NCI-H1694 treated with DMSO at 0.1 percent for 48 hours (cell line): ENCODE measurements at regions not wholly inside any gene's neighbourhood (a gene's known extent, or its start where the extent isn't known, plus 50 kb on each side); places are given as distances from the start of the nearest gene placed in this dataset.
"Not testable (repeated sequence)": the region's sequence is repeated elsewhere in the genome, so short reads cannot be mapped to it uniquely, and the experiment has no call there.

Experiments
- DNase-seq: peaks from one replicate; lab custom pipeline; 2025; lab: John Stamatoyannopoulos, UW

DNA sequence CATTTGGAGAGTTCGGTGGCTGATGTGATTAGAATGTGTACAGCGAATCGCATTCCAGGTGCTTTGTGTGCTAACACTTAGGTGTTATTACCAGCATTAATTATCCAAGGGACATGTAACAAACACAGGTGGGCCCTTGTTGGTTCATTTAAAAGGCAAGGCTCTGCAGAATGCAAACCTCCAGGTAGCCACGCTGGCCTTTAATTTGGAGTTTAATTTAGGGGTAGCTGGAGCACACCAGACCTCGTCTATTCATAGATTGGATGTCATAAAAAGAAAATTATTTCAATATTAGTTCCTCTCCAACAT, 191.1 kb downstream of the MAT2B start:
- no peak for DNase-seq

DNA sequence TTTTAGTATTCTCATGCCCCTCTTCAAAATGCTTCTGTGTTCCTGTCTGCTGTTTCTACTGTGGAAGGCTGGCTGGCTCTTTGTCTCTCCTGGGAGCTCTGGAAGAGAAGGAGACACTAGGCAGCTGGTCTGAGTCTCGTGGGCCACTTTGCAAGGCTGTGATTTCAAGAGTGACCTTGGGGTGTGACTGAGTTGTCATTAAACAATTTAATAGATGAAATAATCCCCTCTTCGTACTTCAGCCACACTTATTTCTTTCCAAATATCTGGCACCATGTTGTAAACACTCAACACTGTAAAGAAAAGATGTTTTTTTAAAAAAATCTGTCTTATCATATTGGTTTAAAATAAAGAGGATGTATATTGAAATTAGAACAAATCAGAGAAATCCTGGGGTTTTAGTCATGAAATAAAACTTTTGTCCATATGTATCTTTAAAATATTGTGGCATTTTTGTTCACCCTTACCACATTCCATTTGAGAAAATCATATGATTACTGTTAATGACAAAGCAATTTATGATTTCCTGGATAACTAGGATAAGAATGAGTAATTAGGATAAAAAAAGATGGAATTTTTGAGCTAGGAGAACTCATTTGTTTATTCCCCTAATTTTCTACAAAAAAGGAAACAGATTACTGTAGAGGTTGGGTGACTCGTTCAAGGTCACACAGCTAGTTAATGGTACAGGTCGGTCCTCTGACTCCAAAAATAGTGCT, 200.8 kb downstream of the MAT2B start:
- DNase-seq = no peak

DNA sequence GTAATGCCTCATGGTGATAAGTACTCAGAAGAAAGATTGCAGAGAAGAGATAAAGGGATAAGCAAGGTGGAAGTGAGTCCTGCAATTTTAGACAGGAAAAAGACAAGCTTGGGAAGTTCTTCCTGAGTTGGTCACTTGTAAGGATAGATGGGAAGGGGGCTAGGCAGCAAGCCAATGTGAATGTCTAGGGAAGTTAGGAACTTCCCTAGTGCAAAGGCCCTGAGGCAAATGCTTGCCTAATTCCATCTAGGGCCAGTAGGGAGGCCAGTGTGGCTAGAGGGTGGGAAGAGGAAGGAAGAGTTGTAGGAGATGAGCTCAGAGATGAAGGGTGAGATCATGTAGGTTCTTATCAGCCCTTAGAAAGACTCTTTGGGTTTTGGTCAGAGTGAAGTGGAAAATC, 206.6 kb downstream of the MAT2B start:
- DNase-seq = no peak

DNA sequence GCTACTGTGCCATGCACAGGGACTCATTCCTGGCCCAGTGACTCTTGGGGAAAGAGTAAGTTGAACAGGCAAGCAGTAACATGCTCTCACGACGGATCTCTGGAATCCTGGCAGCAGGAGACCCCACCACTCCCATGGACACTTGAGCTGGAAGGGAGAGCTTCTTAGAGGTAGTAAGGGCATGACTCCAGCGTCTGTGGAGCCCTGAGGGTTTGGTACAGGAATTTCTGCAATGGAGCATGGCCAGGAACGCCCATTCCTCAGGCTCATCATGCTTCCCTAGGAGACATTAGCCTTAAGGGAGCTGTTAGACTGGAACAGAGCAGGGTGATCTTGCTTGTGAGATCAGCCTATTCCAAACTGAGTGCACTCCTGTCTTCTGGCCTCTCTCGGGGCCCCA, 212.9 kb downstream of the MAT2B start:
- DNase-seq = no peak

DNA sequence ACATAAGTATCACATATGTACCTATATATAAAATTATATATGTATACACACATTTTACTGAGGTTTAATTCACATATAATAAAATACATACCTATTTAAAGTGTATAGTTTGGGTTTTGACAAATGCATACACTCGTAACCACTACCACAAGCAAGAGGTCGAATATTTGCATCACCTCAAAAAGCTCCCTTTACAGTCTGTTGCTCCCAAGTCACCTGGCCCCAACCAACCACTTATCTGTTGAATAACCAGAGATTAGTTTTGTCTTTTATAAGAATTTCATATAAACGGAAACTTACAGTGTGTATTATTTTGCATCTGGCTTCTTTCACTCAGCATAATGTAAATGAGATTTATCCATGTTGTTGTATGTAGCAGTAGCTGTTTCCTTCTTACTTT, 218.9 kb downstream of the MAT2B start:
- no peak for DNase-seq

DNA sequence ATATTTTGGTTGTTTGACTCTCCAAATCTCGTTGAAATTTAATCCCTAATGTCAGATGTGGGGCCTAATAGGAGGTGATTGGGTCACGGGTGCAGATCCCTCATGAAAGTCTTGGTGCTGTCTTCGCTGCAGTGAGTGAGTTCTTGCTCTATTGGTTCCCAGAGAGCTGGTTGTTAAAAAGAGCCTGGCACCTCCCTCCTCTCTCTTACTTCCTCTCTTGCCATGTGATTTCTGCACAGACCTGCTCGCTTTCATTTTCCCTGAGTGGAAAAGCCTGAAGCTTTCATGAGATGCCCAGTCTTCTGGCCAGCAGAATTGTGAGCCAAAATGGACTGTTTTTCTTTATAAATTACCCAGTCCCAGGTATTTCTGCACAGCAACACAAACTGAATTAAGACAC, 221.6 kb downstream of the MAT2B start:
- DNase-seq = no peak

DNA sequence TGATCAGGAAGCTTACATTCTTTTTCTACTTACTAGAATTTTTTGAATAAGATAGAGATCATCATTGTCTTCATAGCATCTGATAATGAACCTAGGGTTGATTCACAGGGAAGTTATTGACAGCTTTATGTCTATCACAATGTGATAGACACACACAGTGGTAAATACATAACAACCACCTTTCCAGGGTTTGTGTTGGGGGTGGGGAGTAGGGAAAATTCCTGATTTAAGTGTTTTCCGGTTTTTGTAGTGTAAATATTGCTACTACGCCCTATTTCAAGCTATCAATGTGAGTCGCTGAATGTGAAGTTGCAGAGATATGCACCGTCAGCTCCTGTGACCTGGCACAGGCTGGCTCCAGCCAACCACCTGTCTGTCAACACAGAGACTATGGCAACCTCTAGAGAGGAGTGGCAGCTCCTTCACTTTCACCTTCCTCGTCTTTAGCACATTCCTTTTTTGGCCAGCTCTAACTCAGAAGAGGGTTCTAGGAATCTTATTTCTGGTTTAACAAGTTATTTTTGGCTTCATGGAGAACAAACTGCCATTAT, 224.9 kb downstream of the MAT2B start:
- DNase-seq = no peak

DNA sequence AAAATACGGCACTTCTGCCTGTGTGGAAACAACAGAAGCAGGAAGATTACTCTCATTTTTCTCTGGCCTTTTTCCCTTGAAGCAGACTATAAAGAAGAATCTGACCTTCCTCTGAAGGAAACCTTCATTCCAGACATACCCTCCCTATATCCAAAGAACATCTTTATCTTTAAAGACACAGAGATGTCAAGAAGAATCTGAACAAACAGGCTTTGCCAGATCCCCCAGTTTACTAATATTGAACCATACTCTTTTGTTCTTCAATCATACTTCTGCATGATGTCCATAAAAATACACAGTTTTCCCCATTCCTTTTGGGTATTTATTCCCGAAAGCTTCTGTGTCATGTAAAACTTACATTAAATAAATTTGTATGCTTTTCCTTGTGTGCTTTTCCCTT, 225.8 kb downstream of the MAT2B start:
- no peak for DNase-seq

DNA sequence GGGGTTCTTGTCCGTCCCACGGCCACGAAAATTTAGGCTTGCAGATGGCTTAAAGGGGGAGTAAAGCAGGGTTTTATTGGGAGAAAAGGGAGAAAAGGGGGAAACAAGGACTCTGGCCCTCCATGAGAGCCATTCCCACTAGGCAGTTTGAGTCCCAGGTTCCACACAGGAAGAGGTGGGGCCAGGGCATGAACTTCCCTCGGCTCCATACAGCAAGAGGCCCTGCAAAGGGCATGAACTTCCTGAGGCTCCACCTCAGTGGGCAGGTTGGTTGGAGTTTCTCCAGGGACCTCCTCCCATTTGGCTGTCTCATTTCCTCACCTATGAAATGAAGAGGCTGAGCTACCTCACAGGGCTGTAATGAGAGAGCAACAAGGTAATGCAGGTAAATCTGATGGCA, 229.7 kb downstream of the MAT2B start:
- DNase-seq = no peak

DNA sequence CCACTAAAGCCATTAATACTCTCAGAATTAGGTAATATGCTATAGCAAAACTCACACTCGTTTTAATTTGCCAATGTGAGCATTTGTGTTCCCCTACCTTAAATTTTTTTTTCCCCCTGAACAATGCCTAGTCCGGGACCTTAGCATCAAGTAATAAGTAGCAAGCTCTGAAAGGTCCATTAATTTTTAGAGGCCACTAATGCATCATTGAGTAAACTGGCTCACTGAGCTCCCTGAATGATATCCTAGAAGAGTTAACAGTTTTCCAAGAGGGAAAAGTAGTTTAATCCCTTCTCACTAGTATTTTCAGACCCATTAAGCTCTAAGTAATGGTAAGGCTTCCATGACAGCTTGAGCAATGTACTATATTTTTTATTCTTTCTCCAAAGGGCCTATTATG, 242.2 kb downstream of the MAT2B start:
- no peak for DNase-seq

DNA sequence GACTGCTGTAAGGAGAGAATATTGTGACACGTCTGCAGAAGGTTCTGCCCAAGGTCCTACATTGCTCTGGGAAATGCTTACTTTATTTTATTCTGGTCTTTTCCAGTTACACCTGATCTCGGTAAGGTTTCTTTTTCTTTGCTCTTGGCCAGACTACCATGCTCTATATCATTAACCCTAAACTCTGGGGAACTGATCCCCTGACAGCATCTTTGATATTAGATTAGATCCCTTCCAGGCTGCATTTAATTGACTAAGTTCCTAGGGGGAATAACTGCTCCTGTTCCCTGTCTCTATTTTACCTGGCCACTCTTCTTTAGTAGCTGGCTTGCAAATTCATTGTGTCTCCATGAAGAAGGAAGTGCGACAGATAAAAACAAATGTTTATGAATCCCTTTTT, 243.5 kb downstream of the MAT2B start:
- DNase-seq = no peak

DNA sequence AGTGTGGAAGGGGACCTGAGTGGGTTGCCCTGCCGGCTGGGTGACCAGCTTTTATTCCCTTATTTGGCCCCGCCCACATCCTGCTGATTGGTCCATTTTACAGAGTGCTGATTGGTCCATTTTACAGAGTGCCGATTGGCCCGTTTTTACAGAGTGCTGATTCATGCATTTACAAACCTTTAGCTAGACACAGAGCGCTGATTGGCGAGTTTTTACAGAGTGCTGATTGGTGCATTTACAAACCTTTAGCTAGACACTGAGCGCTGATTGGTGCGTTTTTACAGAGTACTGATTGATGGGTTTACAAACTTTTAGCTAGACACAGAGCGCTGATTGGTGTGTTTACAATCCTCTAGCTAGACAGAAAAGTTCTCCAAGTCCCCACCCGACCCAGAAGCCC, 245.0 kb downstream of the MAT2B start:
- not testable (repeated sequence) for DNase-seq

DNA sequence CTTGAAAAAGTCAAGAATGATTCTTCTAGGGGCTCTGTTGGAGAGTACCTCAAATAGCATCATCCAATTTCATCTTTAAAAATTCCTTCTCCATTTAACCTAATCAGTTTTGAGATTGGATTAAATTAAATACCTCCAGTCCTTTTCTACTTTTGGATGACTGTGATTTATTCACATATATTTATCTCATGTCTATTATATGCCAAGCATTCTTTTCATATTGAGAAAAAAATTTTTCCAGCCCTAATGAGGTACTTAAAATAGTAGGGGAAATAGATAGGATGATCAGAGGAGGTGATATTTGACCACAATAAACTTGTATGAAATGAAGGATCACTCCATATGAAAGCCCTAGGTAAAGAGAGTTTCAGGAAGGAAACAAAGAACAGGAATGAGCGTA, 250.1 kb downstream of the MAT2B start:
- DNase-seq = no peak

DNA sequence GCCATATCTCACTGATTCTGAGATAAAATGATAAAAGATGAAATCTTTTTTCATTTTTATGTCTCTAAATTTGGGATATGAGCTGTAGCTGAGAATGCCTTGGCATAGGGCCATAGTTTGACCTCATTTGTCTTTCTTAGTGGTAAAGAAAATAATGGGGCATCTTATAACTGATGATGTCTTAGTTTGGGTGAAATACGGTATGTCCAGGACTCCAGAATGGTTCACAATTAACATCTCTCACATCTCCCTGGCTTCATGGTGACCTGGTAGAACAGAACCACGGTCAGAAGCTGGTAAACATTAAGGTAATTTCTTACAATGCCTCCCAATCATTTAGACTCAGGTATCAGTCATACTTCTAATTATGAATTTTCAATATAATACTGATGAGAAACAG, 250.8 kb downstream of the MAT2B start:
- DNase-seq = no peak

DNA sequence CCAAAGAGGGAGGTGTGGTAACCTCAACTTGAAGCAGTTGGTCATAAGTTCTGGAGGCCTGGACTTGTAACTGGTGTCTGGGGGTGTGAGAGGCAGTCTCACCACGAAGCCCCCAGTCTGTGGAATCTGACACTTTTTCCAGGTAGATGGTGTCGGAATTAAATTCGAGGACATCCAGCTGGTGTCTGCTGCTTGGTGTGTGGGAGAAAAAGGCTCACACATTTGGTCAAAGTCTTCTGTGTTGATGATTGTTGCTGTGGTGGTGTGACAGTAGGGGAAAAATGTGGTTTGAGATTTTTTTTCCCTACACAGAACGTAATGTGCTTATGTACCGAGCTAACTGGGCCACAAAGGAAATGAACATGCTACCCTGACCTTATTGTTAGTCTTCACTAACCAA, 251.9 kb downstream of the MAT2B start:
- no peak for DNase-seq

DNA sequence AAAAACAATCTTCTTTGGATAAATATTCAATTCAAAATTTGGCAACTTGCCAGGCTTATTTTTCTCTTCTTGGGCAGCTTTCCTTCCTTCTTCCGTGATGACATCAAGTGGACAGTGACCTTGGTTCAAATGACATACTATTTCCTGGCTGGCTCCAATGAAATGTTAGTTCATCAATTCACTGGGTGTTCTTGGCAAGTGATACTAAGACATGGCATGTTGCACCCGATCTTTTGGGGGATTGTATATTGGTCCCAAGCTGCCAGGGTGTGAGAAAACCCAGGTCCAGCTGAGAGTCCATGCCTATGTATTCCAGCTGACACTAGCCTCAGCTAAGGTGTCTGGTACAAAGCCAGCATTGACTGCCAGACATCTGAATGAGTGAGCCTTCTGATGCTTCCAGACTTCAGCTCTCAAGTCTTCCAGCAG, 252.9 kb downstream of the MAT2B start:
- no peak for DNase-seq

DNA sequence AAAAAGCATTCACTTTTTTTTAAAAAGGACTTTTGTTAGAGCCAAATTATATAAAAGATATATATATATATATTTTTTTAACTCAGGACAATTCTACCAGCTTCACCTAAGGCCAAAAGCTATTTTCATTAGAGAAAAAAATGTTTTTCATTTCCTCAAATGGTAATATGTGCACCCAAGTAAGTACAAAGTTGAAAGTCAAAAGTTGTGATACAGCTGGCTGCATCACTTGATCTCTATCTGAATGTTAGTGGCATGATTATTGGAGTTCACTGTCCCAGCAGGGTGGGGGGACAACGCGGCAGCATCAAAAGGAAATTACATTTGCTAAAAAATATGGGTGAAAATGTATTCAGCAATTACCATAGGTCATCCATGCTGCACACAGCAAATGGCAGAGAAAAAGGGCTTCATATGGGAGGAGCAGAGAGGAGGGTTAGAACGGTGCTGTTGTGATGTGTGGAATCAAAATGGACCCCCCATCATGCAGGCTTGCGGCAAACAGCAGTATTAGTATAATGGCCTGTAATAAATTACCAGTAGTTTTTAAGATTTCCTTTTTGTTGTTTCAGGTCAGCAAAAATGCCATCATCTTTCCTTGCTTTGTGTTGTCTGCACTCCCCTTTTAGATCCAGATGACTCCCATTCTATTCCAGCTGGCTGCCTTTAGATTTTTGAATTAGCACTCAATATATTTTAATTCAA, 253.7 kb downstream of the MAT2B start:
- no peak for DNase-seq

DNA sequence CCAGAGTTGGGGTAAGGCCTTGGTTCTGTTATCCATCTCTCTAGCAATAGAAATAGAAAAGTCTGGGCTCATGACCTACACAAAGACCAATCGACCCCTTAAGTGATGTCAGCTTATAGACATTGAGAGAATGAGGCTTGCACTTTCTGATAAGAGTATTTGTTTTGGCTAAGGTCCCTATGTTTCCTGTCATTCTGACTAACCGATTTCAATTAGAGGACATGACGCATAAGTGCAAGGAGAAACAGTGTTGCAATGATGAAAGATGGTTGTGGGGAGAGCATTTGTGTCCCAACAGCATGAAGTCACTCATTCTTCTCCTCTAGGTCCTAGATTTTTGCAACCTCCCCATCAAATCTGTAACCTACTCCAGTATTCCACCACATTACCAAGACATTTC, 255.1 kb downstream of the MAT2B start:
- DNase-seq = no peak

DNA sequence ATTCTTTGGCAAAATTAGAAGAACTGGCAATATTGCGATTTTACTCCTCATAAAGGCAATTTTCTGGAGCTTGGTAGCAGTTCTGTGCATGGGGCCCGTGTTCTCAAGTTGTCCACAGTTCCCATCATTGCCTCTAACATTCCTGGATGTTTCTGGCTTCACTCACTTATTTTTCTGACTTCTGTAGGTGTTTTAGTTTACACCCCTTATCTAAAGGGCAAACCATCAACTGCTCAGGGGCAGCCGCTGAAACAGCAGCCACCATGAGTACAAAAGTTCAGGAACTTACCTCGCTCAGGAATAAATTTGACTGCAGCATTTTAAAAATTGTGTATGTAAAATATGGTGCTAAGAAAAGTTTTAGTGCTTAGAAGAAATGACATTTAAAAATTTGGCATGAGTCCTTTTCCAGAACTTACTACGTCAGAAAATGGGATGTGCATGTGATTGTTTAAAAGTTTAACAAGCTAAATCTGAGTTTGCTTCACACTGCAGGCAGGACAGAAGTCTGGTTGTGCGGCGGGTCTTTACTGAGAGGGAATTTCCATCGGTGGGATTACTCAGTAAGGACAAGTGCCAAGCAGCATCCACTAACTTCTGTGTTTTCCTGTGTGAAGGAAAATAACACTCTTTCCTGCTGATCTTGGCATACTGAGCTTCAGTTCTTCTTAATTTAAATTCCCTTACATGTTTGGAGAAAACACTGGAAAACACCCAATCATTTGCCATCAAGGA, 261.7 kb downstream of the MAT2B start:
- DNase-seq = no peak

DNA sequence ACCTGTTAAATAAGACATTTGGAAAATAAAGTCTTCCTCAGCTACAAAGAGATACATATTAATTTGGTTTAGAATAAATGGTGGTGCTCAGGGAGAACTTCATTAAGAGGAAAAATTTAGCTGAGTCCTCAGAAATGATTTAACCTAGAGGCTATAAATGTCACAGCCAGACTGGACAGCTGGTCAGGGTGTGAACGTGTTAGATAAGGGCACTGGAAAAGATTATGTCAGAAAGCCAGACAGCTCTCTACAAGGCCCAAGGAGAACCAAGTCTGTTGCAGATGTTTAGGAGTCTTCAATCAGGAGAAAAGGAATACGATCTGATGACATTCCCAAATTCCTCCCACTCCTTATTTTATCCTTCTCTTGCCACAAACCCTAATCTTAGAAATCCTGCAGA, 265.2 kb downstream of the MAT2B start:
- DNase-seq = no peak

DNA sequence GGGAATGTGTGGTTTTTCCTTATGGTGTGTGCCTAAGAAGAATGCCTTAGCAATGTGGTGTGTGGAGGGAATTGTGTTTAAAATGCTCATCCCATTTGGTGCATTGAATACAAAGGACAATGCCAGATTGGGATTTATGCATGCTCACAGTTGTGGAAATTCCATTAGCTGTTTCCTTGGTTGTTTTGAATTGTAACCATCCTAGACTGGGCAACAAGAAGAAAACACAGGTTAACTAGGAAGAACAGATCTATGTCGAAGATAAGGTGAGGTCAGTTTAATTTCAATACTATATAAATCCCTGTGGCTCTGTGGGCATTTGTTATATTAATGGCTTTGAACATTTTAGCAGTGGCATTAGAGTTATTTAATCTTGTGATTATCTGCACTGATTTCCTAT, 266.8 kb downstream of the MAT2B start:
- no peak for DNase-seq

DNA sequence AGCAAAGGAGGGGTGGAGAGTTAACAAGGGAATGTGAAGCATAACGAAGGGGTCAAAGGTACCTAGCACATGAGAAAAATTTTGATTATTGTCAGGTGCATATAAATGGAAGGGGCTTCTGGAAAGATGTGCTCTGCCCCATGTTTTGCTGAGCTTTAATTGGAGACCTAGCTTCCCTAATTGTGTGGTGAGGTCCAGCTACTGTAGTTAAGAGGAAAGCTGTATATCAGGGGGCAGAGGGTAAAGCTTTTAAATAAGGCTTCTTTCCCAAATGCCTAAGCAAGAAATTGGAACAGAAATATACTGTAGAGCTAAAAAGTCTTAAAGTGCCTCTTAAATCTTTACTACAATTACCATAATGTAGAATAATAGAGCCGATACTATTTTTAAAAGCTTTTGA, 267.2 kb downstream of the MAT2B start:
- no peak for DNase-seq

DNA sequence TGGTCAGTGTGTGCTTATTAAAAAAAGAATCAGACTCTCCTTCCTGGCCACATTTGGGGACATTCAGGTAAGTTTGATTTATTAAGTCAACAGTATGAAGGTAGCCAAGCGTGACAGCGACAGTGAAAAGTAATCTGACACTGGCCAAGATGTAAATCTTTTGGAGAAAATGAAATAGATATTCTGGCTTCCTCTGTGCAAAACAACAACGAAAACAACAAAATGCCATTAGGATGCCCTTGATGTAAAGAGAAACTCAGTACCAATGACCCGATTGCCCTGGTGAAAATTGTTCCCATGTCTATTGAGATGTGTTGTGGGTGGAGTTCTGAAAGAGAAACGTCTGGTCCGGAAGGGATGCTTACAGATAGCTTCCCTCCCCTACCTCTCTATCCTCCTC, 267.8 kb downstream of the MAT2B start:
- no peak for DNase-seq
